NOMO-1 (cell line): ENCODE measurements at regions not wholly inside any gene's neighbourhood (a gene's known extent, or its start where the extent isn't known, plus 50 kb on each side); places are given as distances from the start of the nearest gene placed in this dataset.
"Not testable (repeated sequence)": the region's sequence is repeated elsewhere in the genome, so short reads cannot be mapped to it uniquely, and the experiment has no call there.

Experiments
- DNase-seq, 2 experiments: peaks; one replicate each; lab custom pipeline; 2025; ENCODE audit not compliant: unreplicated experiment in 2 of 2; lab: John Stamatoyannopoulos, UW

DNA sequence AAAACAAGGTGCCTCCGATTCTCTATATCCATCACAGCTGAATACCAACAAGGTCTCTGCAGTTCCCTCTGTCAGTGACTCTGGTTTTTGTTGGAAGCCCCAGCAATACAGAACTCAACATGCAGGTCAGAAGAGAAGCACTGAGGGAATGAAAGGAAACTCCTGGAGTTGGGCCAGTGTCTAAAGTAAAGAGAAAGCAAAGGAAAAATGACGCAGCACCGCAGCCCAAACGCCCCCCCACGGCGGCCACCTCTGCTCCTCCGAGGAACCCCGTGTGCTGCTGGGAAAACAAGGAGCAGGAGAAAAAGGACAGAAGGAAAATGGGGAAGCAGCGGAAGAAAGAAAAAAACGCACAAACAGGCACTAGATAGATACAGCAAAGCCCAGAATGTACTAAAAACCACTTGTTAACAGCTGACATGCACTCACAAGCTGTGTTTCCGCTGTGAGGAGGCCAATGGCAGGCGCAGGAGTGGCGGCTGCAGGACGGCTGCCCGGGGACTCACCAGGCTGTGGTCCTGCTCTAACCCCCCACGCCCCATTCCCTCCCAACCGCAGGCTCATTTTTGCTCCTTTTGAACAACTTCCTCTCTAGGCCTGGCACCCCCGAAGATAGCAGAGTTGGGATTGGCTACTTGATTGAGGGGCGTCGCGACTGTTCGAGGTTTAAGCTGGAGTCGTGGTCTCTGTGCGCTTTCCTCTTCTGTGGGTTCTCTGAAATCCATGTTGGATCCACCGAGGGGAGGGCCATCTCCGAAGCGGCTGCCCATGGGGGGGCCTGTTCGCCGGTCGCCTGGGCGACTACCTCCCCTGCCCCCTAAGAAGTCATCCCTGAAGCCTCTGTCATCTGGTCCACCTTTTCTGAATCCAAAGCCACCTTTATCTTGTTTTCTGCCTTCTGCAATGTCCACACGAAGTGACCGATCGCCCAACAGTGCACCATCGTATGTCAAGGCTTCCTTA, 204.8 kb downstream of the HIBADH start:
- DNase-seq, result not testable (repeated sequence)

DNA sequence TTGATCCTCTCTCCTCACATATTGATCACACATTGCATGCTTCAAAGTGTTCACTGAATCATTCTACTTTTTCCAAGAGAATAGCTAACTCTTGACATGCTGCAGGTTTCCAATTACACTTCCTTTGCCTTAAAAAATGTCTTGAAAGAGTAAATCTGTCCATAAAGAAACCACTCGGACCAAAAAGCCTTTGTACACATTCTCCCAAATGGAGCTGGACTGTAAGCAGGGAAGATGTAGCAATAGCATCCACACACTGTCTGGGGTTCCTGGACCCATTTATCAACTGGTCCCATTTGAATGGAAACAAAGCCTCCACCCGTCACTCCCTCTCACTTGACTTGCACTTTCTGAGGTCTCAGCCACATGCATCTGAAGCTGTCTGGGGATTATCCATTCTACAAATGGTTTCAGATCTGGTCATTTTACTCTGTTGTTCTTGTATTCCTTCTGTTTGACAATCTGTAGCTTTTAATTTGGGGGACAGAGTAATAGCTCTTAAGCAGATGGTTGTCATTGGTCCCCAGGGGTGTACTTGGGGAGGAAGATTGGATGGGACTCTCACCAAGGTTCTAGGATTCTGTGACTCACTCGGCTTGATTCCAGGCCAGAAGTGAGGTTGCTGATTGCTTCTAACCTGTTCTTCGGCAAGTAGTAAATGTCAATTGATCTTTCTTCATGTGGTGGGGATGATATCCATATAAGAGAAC, 203.5 kb downstream of the HIBADH start:
- DNase-seq, result no peak

GRCh38 chr7:27459731-27460053, 203.0 kb downstream of the HIBADH start:
- DNase-seq, result no peak

DNA sequence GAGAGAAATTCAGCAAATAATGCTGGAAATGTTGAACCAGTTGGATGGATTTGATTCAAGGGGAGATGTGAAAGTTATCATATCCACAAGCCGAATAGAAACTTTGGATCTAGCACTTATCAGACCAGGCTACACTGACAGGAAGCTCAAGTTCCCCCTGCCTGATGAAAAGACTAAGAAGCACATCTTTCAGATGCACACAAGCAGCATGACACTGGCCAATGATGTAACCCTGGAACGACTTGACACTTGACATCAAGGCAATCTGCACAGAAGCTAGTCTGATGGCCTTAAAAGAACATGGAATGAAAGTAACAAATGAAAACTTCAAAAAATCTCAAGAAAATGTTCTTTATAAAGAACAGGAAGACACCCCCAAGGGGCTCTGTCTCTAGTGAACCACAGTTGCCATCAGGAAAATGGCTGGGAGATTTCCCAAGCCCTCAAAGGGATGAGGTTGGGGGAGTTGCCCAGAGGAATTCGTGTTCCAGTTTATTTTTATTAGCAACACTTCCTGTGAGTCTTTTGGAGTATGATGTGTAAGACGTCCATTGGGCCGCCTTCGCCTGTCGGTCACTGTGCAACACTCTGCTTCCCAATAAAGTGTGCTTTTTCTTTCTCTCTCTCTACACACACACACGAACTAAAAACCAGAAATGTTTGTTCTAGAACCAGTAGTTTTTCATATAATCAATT, 200.0 kb downstream of the HIBADH start:
- DNase-seq, result no peak

- no peak for DNase-seq
Observed at GRCh38 chr7:27464970-27465369, 197.7 kb downstream of the HIBADH start.

DNA sequence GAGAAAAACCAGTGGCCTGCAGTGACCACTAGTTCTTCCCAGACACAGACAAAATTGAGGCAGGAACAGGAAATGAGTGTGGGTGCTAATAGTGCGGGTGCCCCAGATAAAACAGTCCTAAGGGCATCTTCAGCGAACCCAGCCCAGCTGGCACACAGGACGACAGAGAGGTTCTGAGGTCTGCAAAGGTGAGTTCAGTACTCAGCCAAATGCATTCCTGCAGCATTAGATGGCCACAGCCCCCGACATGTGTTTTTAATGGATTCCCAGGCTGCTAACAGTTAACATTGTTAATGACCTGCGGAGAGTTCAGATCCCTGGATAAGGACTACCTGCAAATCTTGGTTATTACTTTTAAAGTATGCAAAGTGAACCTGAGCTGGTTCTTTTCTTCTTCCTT, 196.0 kb downstream of the HIBADH start:
- DNase-seq, result no peak

GRCh38 chr7:27472043-27472442, 190.6 kb downstream of the HIBADH start:
- DNase-seq, result no peak
